Left hindlimb (tissue), 1 donor: ENCODE measurements at regions not wholly inside any gene's neighbourhood (a gene's known extent, or its start where the extent isn't known, plus 50 kb on each side); places are given as distances from the start of the nearest gene placed in this dataset.

Experiments used
- DNase-seq: peaks from one replicate; pipeline ENCODE4 v3.0.0-alpha.2; 2018

- DNase-seq, result no peak
Observed at GRCh38 chr1:81379430-81379829, 421.3 kb upstream of the ADGRL2 start.

- no peak for DNase-seq
Observed at GRCh38 chr1:81377406-81377805, 423.3 kb upstream of the ADGRL2 start.

GRCh38 chr1:81375884-81376548 lies 424.7 kb upstream of the ADGRL2 start:
- no peak for DNase-seq

GRCh38 chr1:81374481-81374880 lies 426.3 kb upstream of the ADGRL2 start:
- DNase-seq, result no peak

- no peak for DNase-seq
Observed at GRCh38 chr1:81371864-81372263, 428.9 kb upstream of the ADGRL2 start.

- no peak for DNase-seq
Observed at GRCh38 chr1:81369833-81370232, 430.9 kb upstream of the ADGRL2 start.

GRCh38 chr1:81366173-81366572 lies 434.6 kb upstream of the ADGRL2 start:
- DNase-seq, result no peak

GRCh38 chr1:81364088-81364487 lies 436.6 kb upstream of the ADGRL2 start:
- DNase-seq, result no peak

GRCh38 chr1:81358151-81358550 lies 442.6 kb upstream of the ADGRL2 start:
- no peak for DNase-seq

GRCh38 chr1:81351864-81352263 lies 448.9 kb upstream of the ADGRL2 start:
- no peak for DNase-seq

GRCh38 chr1:81349194-81349965 lies 451.4 kb upstream of the ADGRL2 start:
- no peak for DNase-seq

- DNase-seq, result no peak
Observed at GRCh38 chr1:81345110-81345509, 455.6 kb upstream of the ADGRL2 start.

GRCh38 chr1:81340239-81340638 lies 460.5 kb upstream of the ADGRL2 start:
- DNase-seq, result no peak

GRCh38 chr1:81337226-81337625 lies 463.5 kb upstream of the ADGRL2 start:
- no peak for DNase-seq

- no peak for DNase-seq
Observed at GRCh38 chr1:81335876-81336275, 464.9 kb upstream of the ADGRL2 start.

GRCh38 chr1:81330521-81330920 lies 470.2 kb upstream of the ADGRL2 start:
- no peak for DNase-seq

GRCh38 chr1:81330111-81330510 lies 470.6 kb upstream of the ADGRL2 start:
- no peak for DNase-seq

- no peak for DNase-seq
Observed at GRCh38 chr1:81329041-81329440, 471.7 kb upstream of the ADGRL2 start.

GRCh38 chr1:81327743-81328142 lies 473.0 kb upstream of the ADGRL2 start:
- DNase-seq, result no peak

GRCh38 chr1:81327103-81327710 lies 473.5 kb upstream of the ADGRL2 start:
- no peak for DNase-seq

- no peak for DNase-seq
Observed at GRCh38 chr1:81326212-81326611, 474.5 kb upstream of the ADGRL2 start.

- DNase-seq, result no peak
Observed at GRCh38 chr1:81325397-81325796, 475.3 kb upstream of the ADGRL2 start.

- DNase-seq, result no peak
Observed at GRCh38 chr1:81323862-81324261, 476.9 kb upstream of the ADGRL2 start.

- no peak for DNase-seq
Observed at GRCh38 chr1:81317191-81317590, 483.5 kb upstream of the ADGRL2 start.
